ENCODE measurements at regions not wholly inside any gene's neighbourhood (a gene's known extent, or its start where the extent isn't known, plus 50 kb on each side); places are given as distances from the start of the nearest gene placed in this dataset.

DNA sequence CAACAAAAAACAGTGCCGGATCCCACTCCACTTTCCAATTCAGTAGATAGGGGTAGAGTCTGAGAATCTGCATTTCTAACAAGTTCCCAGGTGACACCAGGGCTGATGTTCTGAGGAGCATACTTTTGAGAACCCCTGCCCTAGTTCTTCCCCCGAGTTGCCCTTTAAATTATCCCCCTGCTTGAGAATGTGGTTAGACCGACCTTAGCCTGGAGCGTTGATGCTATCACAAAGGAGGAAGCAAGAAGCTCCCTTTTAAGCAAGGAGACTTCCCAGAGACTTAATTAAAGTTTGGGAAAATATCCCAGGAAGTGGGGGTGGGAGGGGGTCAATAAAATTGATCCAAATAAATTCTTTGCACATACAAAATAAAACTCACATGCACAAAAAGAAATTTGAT lies 485.9 kb downstream of the SMARCA1 start:
- ChIA-PET CTCF (no interaction called here), POLR2A (no interaction called here)
- H3K4me3 ChIP-seq (ENCODE audit: control extremely low read depth in 1 of 5, extremely low read depth in 1 of 5, insufficient read depth in 1 of 5, low read depth in 2 of 5, low read length in 4 of 5) = no peak overlapping the region
- H4K20me1 ChIP-seq (ENCODE audit: control insufficient read depth, insufficient read depth, low read length, poor library complexity, severe bottlenecking) = no peaks in the 10 kb centered on the region
- no peak overlapping the region for H3K9ac ChIP-seq (ENCODE audit: low read length)
- no peaks in the 10 kb centered on the region for H3K79me2 ChIP-seq (ENCODE audit: control insufficient read depth, insufficient read depth, low read length)
- H3K27me3 ChIP-seq (replicated peaks in 1 of 4; ENCODE audit: control extremely low read depth in 1 of 4, control insufficient read depth in 3 of 4, insufficient read depth in 4 of 4, low read length in 3 of 4) = no peaks in the 10 kb centered on the region
- H3K4me2 ChIP-seq (replicated peaks; ENCODE audit: low read depth, low read length, poor library complexity, severe bottlenecking) = no peak overlapping the region
- no peak overlapping the region for H3K4me3 Mint-ChIP-seq
- no peaks in the 10 kb centered on the region for H3K36me3 ChIP-seq (replicated peaks in 1 of 2; ENCODE audit: control extremely low read depth in 1 of 2, control insufficient read depth in 1 of 2, extremely low read depth in 1 of 2, insufficient read depth in 2 of 2, low read length in 1 of 2)
- intact Hi-C loops (cut with micrococcal nuclease) = no loop called here
- H2AFZ ChIP-seq (ENCODE audit: insufficient read depth, low read depth, low read length, poor library complexity, severe bottlenecking) = no peak overlapping the region
- H3K9me3 ChIP-seq (ENCODE audit: control extremely low read depth in 1 of 3, control insufficient read depth in 2 of 3, insufficient read depth in 1 of 3, low read length in 2 of 3) = no peaks in the 10 kb centered on the region
- DNase-seq (no peak), ATAC-seq (ENCODE audit: low read depth) (no peak)
- H3K4me1 ChIP-seq (ENCODE audit: control insufficient read depth in 2 of 2, insufficient read depth in 2 of 2, low read length in 2 of 2) = no peaks in the 10 kb centered on the region
- no peak overlapping the region for H3K27ac Mint-ChIP-seq
- H3K4me1 Mint-ChIP-seq = no peaks in the 10 kb centered on the region
- no peak overlapping the region for H3K27ac ChIP-seq (ENCODE audit: low read length in 2 of 2)
- H3K27me3 Mint-ChIP-seq = no peaks in the 10 kb centered on the region
- no peak for TF ChIP-seq EZH2 (IDR thresholded peaks at IDR 0.05; ENCODE audit: borderline replicate concordance, insufficient read depth, low read depth, low read length, poor library complexity, severe bottlenecking)
- TF ChIP-seq, protein P1, sequence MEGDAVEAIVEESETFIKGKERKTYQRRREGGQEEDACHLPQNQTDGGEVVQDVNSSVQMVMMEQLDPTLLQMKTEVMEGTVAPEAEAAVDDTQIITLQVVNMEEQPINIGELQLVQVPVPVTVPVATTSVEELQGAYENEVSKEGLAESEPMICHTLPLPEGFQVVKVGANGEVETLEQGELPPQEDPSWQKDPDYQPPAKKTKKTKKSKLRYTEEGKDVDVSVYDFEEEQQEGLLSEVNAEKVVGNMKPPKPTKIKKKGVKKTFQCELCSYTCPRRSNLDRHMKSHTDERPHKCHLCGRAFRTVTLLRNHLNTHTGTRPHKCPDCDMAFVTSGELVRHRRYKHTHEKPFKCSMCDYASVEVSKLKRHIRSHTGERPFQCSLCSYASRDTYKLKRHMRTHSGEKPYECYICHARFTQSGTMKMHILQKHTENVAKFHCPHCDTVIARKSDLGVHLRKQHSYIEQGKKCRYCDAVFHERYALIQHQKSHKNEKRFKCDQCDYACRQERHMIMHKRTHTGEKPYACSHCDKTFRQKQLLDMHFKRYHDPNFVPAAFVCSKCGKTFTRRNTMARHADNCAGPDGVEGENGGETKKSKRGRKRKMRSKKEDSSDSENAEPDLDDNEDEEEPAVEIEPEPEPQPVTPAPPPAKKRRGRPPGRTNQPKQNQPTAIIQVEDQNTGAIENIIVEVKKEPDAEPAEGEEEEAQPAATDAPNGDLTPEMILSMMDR (IDR thresholded peaks at IDR 0.05) = no peak
- H3K9me3 Mint-ChIP-seq (ENCODE audit: insufficient read depth) = no peaks in the 10 kb centered on the region
- no CpG with 5 or more reads among the region's 4 CpGs for WGBS (ENCODE audit: insufficient coverage)

DNA sequence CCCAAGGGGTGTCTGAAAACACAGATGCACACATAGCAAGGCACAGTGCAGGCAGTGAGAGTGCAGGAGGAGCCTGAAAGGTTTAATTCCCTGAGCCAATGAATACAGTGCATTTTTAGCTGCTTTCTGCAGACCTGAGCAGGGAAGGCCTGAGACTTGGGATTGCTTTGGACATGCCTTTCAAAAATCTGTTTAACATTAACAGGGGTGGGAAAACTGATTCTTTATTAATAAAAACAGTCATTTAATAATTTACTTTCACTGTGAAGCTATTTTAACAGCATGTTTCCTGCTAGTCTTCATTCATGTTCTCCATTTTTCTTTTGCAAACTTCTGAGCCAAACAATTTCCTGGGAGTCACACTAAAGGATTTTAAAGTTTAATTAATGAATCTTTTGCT lies 488.1 kb downstream of the SMARCA1 start:
- no peaks in the 10 kb centered on the region for H3K27me3 Mint-ChIP-seq

More for the DNA sequence above, 488.1 kb downstream of the SMARCA1 start:
- CTCF ChIA-PET = no interaction called here
- no peak overlapping the region for H3K27ac Mint-ChIP-seq
- H4K20me1 ChIP-seq (ENCODE audit: control insufficient read depth, insufficient read depth, low read length, poor library complexity, severe bottlenecking) = no peaks in the 10 kb centered on the region
- no peak overlapping the region for H3K27ac ChIP-seq (ENCODE audit: low read length in 2 of 2)
- TF ChIP-seq, protein P1 (IDR thresholded peaks at IDR 0.05) = no peak
- no peak for TF ChIP-seq EZH2 (IDR thresholded peaks at IDR 0.05; ENCODE audit: borderline replicate concordance, insufficient read depth, low read depth, low read length, poor library complexity, severe bottlenecking)
- H3K4me1 ChIP-seq (ENCODE audit: control insufficient read depth in 2 of 2, insufficient read depth in 2 of 2, low read length in 2 of 2) = no peaks in the 10 kb centered on the region
- H3K9ac ChIP-seq (ENCODE audit: low read length) = no peak overlapping the region
- intact Hi-C loops (cut with micrococcal nuclease) = no loop called here
- H3K79me2 ChIP-seq (ENCODE audit: control insufficient read depth, insufficient read depth, low read length) = no peaks in the 10 kb centered on the region
- no peak overlapping the region for H3K4me2 ChIP-seq (replicated peaks; ENCODE audit: low read depth, low read length, poor library complexity, severe bottlenecking)
- no peaks in the 10 kb centered on the region for H3K27me3 ChIP-seq (replicated peaks in 1 of 4; ENCODE audit: control extremely low read depth in 1 of 4, control insufficient read depth in 3 of 4, insufficient read depth in 4 of 4, low read length in 3 of 4)
- H3K4me1 Mint-ChIP-seq = no peaks in the 10 kb centered on the region
- no peak overlapping the region for H2AFZ ChIP-seq (ENCODE audit: insufficient read depth, low read depth, low read length, poor library complexity, severe bottlenecking)
- no peaks in the 10 kb centered on the region for H3K9me3 Mint-ChIP-seq (ENCODE audit: insufficient read depth)
- H3K4me3 Mint-ChIP-seq = no peak overlapping the region
- DNase-seq = no peak
- no peaks in the 10 kb centered on the region for H3K9me3 ChIP-seq (ENCODE audit: control extremely low read depth in 1 of 3, control insufficient read depth in 2 of 3, insufficient read depth in 1 of 3, low read length in 2 of 3)
- H3K36me3 ChIP-seq (replicated peaks in 1 of 2; ENCODE audit: control extremely low read depth in 1 of 2, control insufficient read depth in 1 of 2, extremely low read depth in 1 of 2, insufficient read depth in 2 of 2, low read length in 1 of 2) = no peaks in the 10 kb centered on the region
- no peak overlapping the region for H3K4me3 ChIP-seq (ENCODE audit: control extremely low read depth in 1 of 5, extremely low read depth in 1 of 5, insufficient read depth in 1 of 5, low read depth in 2 of 5, low read length in 4 of 5)
- ATAC-seq (ENCODE audit: low read depth) = no peak
- POLR2A ChIA-PET = no interaction called here
